H1 (cell line): ENCODE measurements at regions not wholly inside any gene's neighbourhood (a gene's known extent, or its start where the extent isn't known, plus 50 kb on each side); places are given as distances from the start of the nearest gene placed in this dataset.

Source experiments
- CTCF ChIA-PET: fragments of 300-600 bp; sonication (Branson Sonifier 250); formaldehyde crosslinking; loops from one replicate; lab custom pipeline; 2021; ENCODE audit not compliant: partially characterized antibody; lab: Charles Lee
- POLR2A ChIA-PET: fragments of 300-600 bp; sonication (Branson Sonifier 250); formaldehyde crosslinking; loops from one replicate; lab custom pipeline; 2021; ENCODE audit warnings: inconsistent platforms; ENCODE audit not compliant: partially characterized antibody; lab: Charles Lee
- DNase-seq, 2 experiments: peaks; one replicate each; pipeline versions ENCODE4 v3.0.0 to v3.0.0-alpha.2; 2010 to 2022; ENCODE audit warnings: low spot score in 2 of 2, low read depth in 1 of 2, mixed read lengths in 1 of 2
- FAIRE-seq: peaks from 2 replicates; lab custom pipeline; 2011; peaks lifted over from hg19 to GRCh38; lab: Jason Lieb, UNC
- H2AFZ ChIP-seq: 2 replicates; pipeline ENCODE4 v1.8.1; 2012; ENCODE audit warnings: low read length, inconsistent platforms
- H2AK5ac ChIP-seq: 2 replicates; pipeline ENCODE4 v1.6.1; 2013; ENCODE audit warnings: low read depth, low read length
- H2BK120ac ChIP-seq: replicated peaks from 2 replicates; pipeline ENCODE3; 2013; ENCODE audit warnings: low read depth, low read length, inconsistent platforms
- H2BK12ac ChIP-seq: 2 replicates; pipeline ENCODE4 v1.6.1; 2013; ENCODE audit warnings: low read depth, low read length
- H2BK15ac ChIP-seq: 2 replicates; pipeline ENCODE4 v1.6.1; 2013; ENCODE audit warnings: low read length
- H2BK20ac ChIP-seq: 2 replicates; pipeline ENCODE4 v1.6.1; 2013; ENCODE audit warnings: low read length
- H2BK5ac ChIP-seq: 2 replicates; pipeline ENCODE4 v1.6.1; 2013; ENCODE audit warnings: low read depth, low read length
- H3K14ac ChIP-seq: 2 replicates; pipeline ENCODE4 v1.6.1; 2013; ENCODE audit warnings: inconsistent platforms; ENCODE audit not compliant: insufficient read length
- H3K18ac ChIP-seq: 2 replicates; pipeline ENCODE4 v1.6.1; 2013; ENCODE audit warnings: low read length; ENCODE audit errors: extremely low read depth
- H3K23ac ChIP-seq: 2 replicates; pipeline ENCODE4 v1.6.1; 2013; ENCODE audit warnings: inconsistent platforms; ENCODE audit not compliant: insufficient read length
- H3K23me2 ChIP-seq: 2 replicates; pipeline ENCODE4 v1.6.1; 2013; ENCODE audit warnings: low read depth, low read length
- H3K27ac ChIP-seq: 2 replicates; pipeline ENCODE4 v1.6.1; 2011; ENCODE audit warnings: low read depth, low read length, inconsistent platforms
- H3K27me3 ChIP-seq, 4 experiments: replicated peaks in 1 of 4; 1 replicate in 1 of 4; 2 replicates in 3 of 4; pipeline versions ENCODE4 v1.6.1 to v1.8.1; 2011 to 2013; ENCODE audit warnings: low read length in 3 of 4, mild to moderate bottlenecking in 3 of 4, inconsistent platforms in 2 of 4, mixed read lengths in 2 of 4, moderate library complexity in 1 of 4; ENCODE audit not compliant: control insufficient read depth in 3 of 4, insufficient read depth in 3 of 4; ENCODE audit errors: extremely low read depth in 1 of 4
- H3K36me3 ChIP-seq, 4 experiments: 2 replicates each; pipeline versions ENCODE4 v1.6.1 to v1.8.1; 2011 to 2013; ENCODE audit warnings: mild to moderate bottlenecking in 4 of 4, low read length in 3 of 4, moderate library complexity in 2 of 4, control low read depth in 1 of 4, inconsistent platforms in 1 of 4; ENCODE audit not compliant: insufficient read depth in 4 of 4, control insufficient read depth in 2 of 4
- H3K4ac ChIP-seq: replicated peaks from 2 replicates; pipeline ENCODE3; 2013; ENCODE audit warnings: low read length, low read depth, mixed read lengths, inconsistent platforms; ENCODE audit not compliant: insufficient read length
- H3K4me1 ChIP-seq, 4 experiments: replicated peaks in 1 of 4; 1 replicate in 1 of 4; 2 replicates in 3 of 4; pipeline versions ENCODE4 v1.6.1 to v1.8.1; 2011 to 2013; ENCODE audit warnings: low read length in 3 of 4, inconsistent platforms in 2 of 4, mixed read lengths in 1 of 4; ENCODE audit not compliant: insufficient read depth in 4 of 4, control insufficient read depth in 3 of 4
- H3K4me2 ChIP-seq, 2 experiments: 2 replicates each; pipeline versions ENCODE4 v1.6.1 to v1.8.1; 2011 to 2013; ENCODE audit warnings: low read depth in 2 of 2, low read length in 2 of 2, control low read depth in 1 of 2, inconsistent platforms in 1 of 2, mild to moderate bottlenecking in 1 of 2; ENCODE audit not compliant: insufficient read depth in 1 of 2
- H3K4me3 ChIP-seq, 4 experiments: fragments of 200-600, 300-600 bp in 1 of 4; sonication (generic), shearing (Covaris generic), sonication (Bioruptor Twin) in 1 of 4; 2 replicates each; pipeline versions ENCODE4 v1.5.1 to v1.8.1; 2011 to 2016; ENCODE audit warnings: low read length in 4 of 4, low read depth in 3 of 4, control low read depth in 2 of 4, inconsistent platforms in 2 of 4, mild to moderate bottlenecking in 2 of 4, mixed read lengths in 1 of 4, moderate library complexity in 1 of 4; ENCODE audit not compliant: insufficient read depth in 2 of 4; ENCODE audit errors: extremely low read depth in 1 of 4
- H3K56ac ChIP-seq: replicated peaks from 2 replicates; pipeline ENCODE3; 2013; ENCODE audit warnings: low read depth, mild to moderate bottlenecking, mixed read lengths, low read length, inconsistent platforms; ENCODE audit not compliant: insufficient read length
- H3K79me1 ChIP-seq: 2 replicates; pipeline ENCODE4 v1.6.1; 2013; ENCODE audit warnings: low read depth, low read length, control low read depth
- H3K79me2 ChIP-seq, 2 experiments: 2 replicates each; pipeline versions ENCODE4 v1.6.1 to v1.8.1; 2012 to 2013; ENCODE audit warnings: low read length in 2 of 2, mild to moderate bottlenecking in 2 of 2, inconsistent platforms in 1 of 2; ENCODE audit not compliant: insufficient read depth in 2 of 2, control insufficient read depth in 1 of 2
- H3K9ac ChIP-seq, 4 experiments: replicated peaks in 1 of 4; 1 replicate in 1 of 4; 2 replicates in 3 of 4; pipeline versions ENCODE4 v1.6.1 to v1.8.1; 2011 to 2013; ENCODE audit warnings: low read depth in 3 of 4, low read length in 3 of 4, control low read depth in 2 of 4, mild to moderate bottlenecking in 2 of 4, moderate library complexity in 2 of 4, inconsistent platforms in 1 of 4; ENCODE audit errors: extremely low read depth in 1 of 4
- H3K9me3 ChIP-seq, 2 experiments: 2 replicates each; pipeline versions ENCODE4 v1.6.1 to v1.8.1; 2012 to 2013; ENCODE audit warnings: mild to moderate bottlenecking in 2 of 2, moderate library complexity in 2 of 2, control low read depth in 1 of 2, inconsistent platforms in 1 of 2, low read depth in 1 of 2, low read length in 1 of 2, mixed read lengths in 1 of 2; ENCODE audit not compliant: insufficient read depth in 2 of 2
- H4K20me1 ChIP-seq, 2 experiments: replicated peaks in 1 of 2; 2 replicates each; pipeline versions ENCODE3 to v1.8.1; 2011 to 2013; ENCODE audit warnings: inconsistent platforms in 2 of 2, low read length in 2 of 2, mild to moderate bottlenecking in 1 of 2; ENCODE audit not compliant: insufficient read depth in 2 of 2, control insufficient read depth in 1 of 2
- H4K5ac ChIP-seq: 2 replicates; pipeline ENCODE4 v1.6.1; 2013; ENCODE audit warnings: low read length, low read depth, mixed read lengths, inconsistent platforms; ENCODE audit not compliant: insufficient read length
- H4K8ac ChIP-seq: 2 replicates; pipeline ENCODE4 v1.8.0; 2013; ENCODE audit warnings: mild to moderate bottlenecking, moderate library complexity, low read length, inconsistent platforms; ENCODE audit not compliant: insufficient read depth; ENCODE audit errors: extremely low read depth
- H4K91ac ChIP-seq: replicated peaks from 2 replicates; pipeline ENCODE3; 2013; ENCODE audit warnings: low read length, mixed read lengths, inconsistent platforms; ENCODE audit not compliant: insufficient read length
- ASH2L ChIP-seq: fragments of 200-600, 300-600 bp; sonication (generic); IDR thresholded peaks from one replicate; pipeline ENCODE4 v1.7.1; 2017; ENCODE audit warnings: low read length
- CHD2 ChIP-seq: IDR thresholded peaks from 2 replicates; pipeline ENCODE4 v1.6.1; 2012; ENCODE audit warnings: low read length, improper control_type of control experiment
- EZH2 ChIP-seq: fragments of 200-600 bp; sonication (generic); IDR thresholded peaks from 2 replicates; pipeline ENCODE4 v1.7.1; 2012; ENCODE audit warnings: low read depth, mild to moderate bottlenecking, moderate library complexity, low read length, inconsistent platforms; ENCODE audit not compliant: severe bottlenecking
- FOSL1 ChIP-seq: IDR thresholded peaks from 2 replicates; pipeline ENCODE4 v1.6.1; 2011; ENCODE audit warnings: mild to moderate bottlenecking, low read depth, low read length, moderate library complexity; ENCODE audit not compliant: insufficient read depth
- GTF2F1 ChIP-seq: IDR thresholded peaks from 2 replicates; pipeline ENCODE4 v1.6.1; 2012; ENCODE audit warnings: low read depth, low read length, improper control_type of control experiment, borderline replicate concordance
- KDM5A ChIP-seq: fragments of 200-600 bp; IDR thresholded peaks from 2 replicates; pipeline ENCODE4 v1.7.1; 2012; ENCODE audit warnings: mild to moderate bottlenecking, low read length, inconsistent platforms, mixed read lengths
- NANOG ChIP-seq: IDR thresholded peaks from 2 replicates; pipeline ENCODE4 v1.6.1; 2011; ENCODE audit warnings: low read length, low read depth, mild to moderate bottlenecking, inconsistent platforms; ENCODE audit not compliant: insufficient read depth, poor library complexity, severe bottlenecking
- POU5F1 ChIP-seq: IDR thresholded peaks from 2 replicates; pipeline ENCODE4 v1.6.1; 2011; ENCODE audit warnings: low read depth, mild to moderate bottlenecking, low read length, moderate library complexity
- RFX5 ChIP-seq: IDR thresholded peaks from 2 replicates; pipeline ENCODE4 v1.6.1; 2011; ENCODE audit warnings: low read depth, low read length, improper control_type of control experiment, borderline replicate concordance
- TAF7 ChIP-seq: optimal IDR thresholded peaks from 2 replicates; pipeline ENCODE3; 2011; ENCODE audit warnings: low read depth, mild to moderate bottlenecking, inconsistent platforms, low read length, moderate library complexity, borderline replicate concordance
- TCF12 ChIP-seq: IDR thresholded peaks from 2 replicates; pipeline ENCODE4 v1.6.1; 2011; ENCODE audit warnings: low read depth, mild to moderate bottlenecking, low read length
- WGBS, 2 experiments: shearing (Covaris generic) in 1 of 2; methylation state at CpG; one replicate each; pipeline versions ENCODE4 v1.1.6 to v1.1.7; 2013 to 2015; ENCODE audit warnings: low lambda C conversion rate in 2 of 2, mixed read lengths in 2 of 2, inconsistent platforms in 1 of 2, low coverage in 1 of 2, missing lambda C conversion rate in 1 of 2; ENCODE audit not compliant: insufficient replicate concordance in 2 of 2, insufficient coverage in 1 of 2, insufficient read length in 1 of 2; ENCODE audit errors: extremely low coverage in 1 of 2, missing lambda C conversion rate in 1 of 2; 5-methylcytosine and 5-hydroxymethylcytosine counted together
- TF ChIP-seq, protein P1 (sequence below), 3 experiments: IDR thresholded peaks; 1 replicate in 2 of 3; 2 replicates in 1 of 3; pipeline versions ENCODE4 v1.5.1 to v1.6.1; 2011; ENCODE audit warnings: low read length in 3 of 3, mild to moderate bottlenecking in 3 of 3, inconsistent platforms in 2 of 3, low read depth in 1 of 3, moderate library complexity in 1 of 3; ENCODE audit not compliant: insufficient read depth in 1 of 3; ENCODE audit errors: control extremely low read depth in 1 of 3
- TF ChIP-seq, protein P2 (sequence below): IDR thresholded peaks from 2 replicates; pipeline ENCODE4 v1.6.1; 2012; ENCODE audit warnings: inconsistent platforms

GRCh38 chrX:63869506-63869905, 84.5 kb upstream of the ARHGEF9 start:
- Histone ChIP-seq H4K5ac (no peak overlapping the region), H3K9ac (no peak overlapping the region), H3K27ac (no peak overlapping the region), H3K14ac (no peak overlapping the region), H3K4me3 (no peak overlapping the region), H3K27me3 (no peaks in the 10 kb centered on the region), H2BK15ac (no peak overlapping the region), H4K8ac (no peak overlapping the region), H3K18ac (no peak overlapping the region), H3K4me2 (no peak overlapping the region), H2BK20ac (no peak overlapping the region), H4K91ac (no peak overlapping the region), H2BK12ac (no peak overlapping the region), H3K23ac (no peak overlapping the region), H3K36me3 (no peaks in the 10 kb centered on the region), H3K56ac (no peak overlapping the region), H2AK5ac (no peak overlapping the region), H4K20me1 (no peaks in the 10 kb centered on the region), H3K9me3 (peaks cover 5 to 10% of the 10 kb centered on the region in 2 experiments; a peak in 3 of 4 replicates), H3K79me2 (no peaks in the 10 kb centered on the region), H2AFZ (no peak overlapping the region), H3K4ac (no peak overlapping the region), H3K79me1 (no peaks in the 10 kb centered on the region), H2BK120ac (no peak overlapping the region), H3K4me1 (no peaks in the 10 kb centered on the region), H3K23me2 (no peaks in the 10 kb centered on the region), H2BK5ac (no peak overlapping the region)
- WGBS, 2 experiments = no CpG with 5 or more reads among the region's 3 CpGs
- ChIA-PET POLR2A (no interaction called here), CTCF (no interaction called here)
- FAIRE-seq = no peak
- DNase-seq = no peak
- TF ChIP-seq EZH2 (no peak), TAF7 (no peak), CHD2 (no peak), ASH2L (no peak), TCF12 (no peak), POU5F1 (no peak), FOSL1 (no peak), RFX5 (no peak), GTF2F1 (no peak), KDM5A (no peak), NANOG (no peak)
- TF ChIP-seq, protein P1, sequence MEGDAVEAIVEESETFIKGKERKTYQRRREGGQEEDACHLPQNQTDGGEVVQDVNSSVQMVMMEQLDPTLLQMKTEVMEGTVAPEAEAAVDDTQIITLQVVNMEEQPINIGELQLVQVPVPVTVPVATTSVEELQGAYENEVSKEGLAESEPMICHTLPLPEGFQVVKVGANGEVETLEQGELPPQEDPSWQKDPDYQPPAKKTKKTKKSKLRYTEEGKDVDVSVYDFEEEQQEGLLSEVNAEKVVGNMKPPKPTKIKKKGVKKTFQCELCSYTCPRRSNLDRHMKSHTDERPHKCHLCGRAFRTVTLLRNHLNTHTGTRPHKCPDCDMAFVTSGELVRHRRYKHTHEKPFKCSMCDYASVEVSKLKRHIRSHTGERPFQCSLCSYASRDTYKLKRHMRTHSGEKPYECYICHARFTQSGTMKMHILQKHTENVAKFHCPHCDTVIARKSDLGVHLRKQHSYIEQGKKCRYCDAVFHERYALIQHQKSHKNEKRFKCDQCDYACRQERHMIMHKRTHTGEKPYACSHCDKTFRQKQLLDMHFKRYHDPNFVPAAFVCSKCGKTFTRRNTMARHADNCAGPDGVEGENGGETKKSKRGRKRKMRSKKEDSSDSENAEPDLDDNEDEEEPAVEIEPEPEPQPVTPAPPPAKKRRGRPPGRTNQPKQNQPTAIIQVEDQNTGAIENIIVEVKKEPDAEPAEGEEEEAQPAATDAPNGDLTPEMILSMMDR (IDR thresholded peaks at IDR 0.05; ENCODE audit: control extremely low read depth in 1 of 3, insufficient read depth in 1 of 3, low read depth in 1 of 3, low read length in 3 of 3) = no peak
- TF ChIP-seq, protein P2, sequence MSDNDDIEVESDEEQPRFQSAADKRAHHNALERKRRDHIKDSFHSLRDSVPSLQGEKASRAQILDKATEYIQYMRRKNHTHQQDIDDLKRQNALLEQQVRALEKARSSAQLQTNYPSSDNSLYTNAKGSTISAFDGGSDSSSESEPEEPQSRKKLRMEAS = no peak
